H1 (cell line): ENCODE measurements at regions not wholly inside any gene's neighbourhood (a gene's known extent, or its start where the extent isn't known, plus 50 kb on each side); places are given as distances from the start of the nearest gene placed in this dataset.

ENCODE experiments used
- NANOG ChIP-seq: IDR thresholded peaks from 2 replicates; pipeline ENCODE4 v1.6.1; 2011; ENCODE audit warnings: low read length, low read depth, mild to moderate bottlenecking, inconsistent platforms; ENCODE audit not compliant: insufficient read depth, poor library complexity, severe bottlenecking
- SP4 ChIP-seq: IDR thresholded peaks from 2 replicates; pipeline ENCODE4 v1.6.1; 2012; ENCODE audit warnings: low read length, inconsistent platforms

DNA sequence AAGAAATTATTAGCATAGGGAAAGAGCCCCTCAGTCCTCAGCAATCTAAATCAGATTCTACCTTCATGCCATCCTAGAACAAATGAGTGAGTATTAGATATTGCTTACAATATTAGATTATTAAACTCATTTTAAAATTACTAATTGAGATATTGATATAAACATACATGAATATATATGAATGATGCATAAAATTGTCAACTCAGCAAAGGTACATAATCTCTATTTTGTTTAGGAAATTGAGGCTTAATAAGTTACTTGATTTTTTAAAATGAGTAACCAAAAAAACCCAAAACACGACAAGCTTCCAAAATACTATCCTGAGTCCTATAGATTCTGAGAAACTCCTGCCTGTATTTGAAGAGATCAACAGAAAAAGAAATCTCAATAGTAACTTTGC is 297.7 kb upstream of the TMCO5A start:
- TF ChIP-seq NANOG (no peak), SP4 (no peak)
